ENCODE measurements at regions not wholly inside any gene's neighbourhood (a gene's known extent, or its start where the extent isn't known, plus 50 kb on each side); places are given as distances from the start of the nearest gene placed in this dataset.
"Not testable (repeated sequence)": the region's sequence is repeated elsewhere in the genome, so short reads cannot be mapped to it uniquely, and the experiment has no call there.

DNA sequence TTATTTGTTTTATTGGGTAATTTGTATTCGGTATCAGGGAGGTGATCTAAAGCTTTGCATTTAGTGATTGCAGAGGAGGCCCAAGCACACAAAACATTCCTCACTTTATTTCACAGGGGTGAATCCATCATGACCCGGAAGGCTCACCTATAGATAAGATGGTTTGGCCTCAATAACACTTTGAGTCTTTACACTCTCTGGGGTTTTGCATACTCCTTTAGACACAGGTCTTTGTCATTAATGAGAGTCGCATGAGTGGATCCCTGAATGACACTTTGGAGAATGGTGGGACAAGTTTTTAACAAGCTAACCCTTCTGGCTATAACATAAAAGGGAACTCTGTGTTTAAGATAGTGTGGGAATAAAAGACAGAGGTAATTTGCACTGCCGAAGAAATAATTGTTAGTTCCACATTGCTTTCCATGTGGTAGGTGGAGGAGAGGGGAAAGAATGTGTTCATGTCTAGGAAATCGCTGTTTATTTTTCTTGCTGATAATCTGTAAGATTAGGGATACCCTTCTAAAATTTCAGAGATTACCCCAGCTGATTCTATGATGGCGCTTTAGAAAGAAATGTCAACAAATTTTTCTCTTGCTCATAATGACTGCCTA is 455.8 kb downstream of the TFEC start:
- in situ Hi-C loops (cut with HindIII; ENCODE audit: low sequenced_read_pairs): no loop called here

GRCh38 chr7:115572111-115572510 is 458.5 kb downstream of the TFEC start:
- in situ Hi-C loops (cut with HindIII; ENCODE audit: low sequenced_read_pairs): no loop called here

DNA sequence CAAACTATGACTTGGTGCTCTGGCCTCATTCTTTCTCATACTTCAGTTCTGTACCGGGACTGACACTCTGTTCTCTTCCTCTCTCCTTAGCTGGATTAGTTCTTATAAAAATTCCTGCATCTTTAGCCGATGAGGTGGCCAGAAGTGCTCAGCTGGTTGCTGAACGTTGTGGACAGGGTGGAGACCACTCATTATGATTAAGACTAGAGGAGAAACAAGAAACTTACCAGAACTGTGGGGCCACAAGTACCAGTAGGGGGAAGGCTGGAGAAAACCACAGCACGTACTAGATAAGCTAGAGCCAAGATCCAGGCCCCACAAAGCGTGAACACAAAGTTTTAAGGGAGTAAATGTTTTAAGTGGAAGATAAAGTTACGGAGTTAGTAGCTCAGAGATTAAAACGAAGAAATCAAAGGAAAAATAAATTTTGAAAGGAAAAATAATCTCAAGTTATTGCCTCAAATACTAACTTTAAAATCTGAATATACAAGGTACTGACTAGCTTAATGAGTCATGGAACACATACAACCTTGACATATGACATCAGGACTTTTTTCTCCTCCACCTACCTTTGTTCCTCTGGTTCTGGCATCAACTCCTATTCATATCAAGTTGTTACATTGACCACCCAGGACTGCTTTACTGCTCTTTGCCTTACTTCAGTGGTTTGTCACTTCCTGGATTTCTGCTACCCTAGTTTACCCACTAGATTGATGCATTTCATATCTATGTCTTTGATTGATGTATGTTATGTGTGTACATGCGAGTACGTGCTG is 469.0 kb downstream of the TFEC start:
- in situ Hi-C loops (cut with HindIII; ENCODE audit: low sequenced_read_pairs): no loop called here

- in situ Hi-C loops (cut with HindIII; ENCODE audit: low sequenced_read_pairs): no loop called here
Observed at GRCh38 chr7:115559877-115560276, 470.7 kb downstream of the TFEC start.

- in situ Hi-C loops (cut with HindIII; ENCODE audit: low sequenced_read_pairs): no loop called here
Observed at GRCh38 chr7:115558161-115558560, 472.4 kb downstream of the TFEC start.

GRCh38 chr7:115557296-115557695 is 473.3 kb downstream of the TFEC start:
- in situ Hi-C loops (cut with HindIII; ENCODE audit: low sequenced_read_pairs): not testable (repeated sequence)

- in situ Hi-C loops (cut with HindIII; ENCODE audit: low sequenced_read_pairs): no loop called here
Observed at GRCh38 chr7:115552766-115553165, 477.8 kb downstream of the TFEC start.

DNA sequence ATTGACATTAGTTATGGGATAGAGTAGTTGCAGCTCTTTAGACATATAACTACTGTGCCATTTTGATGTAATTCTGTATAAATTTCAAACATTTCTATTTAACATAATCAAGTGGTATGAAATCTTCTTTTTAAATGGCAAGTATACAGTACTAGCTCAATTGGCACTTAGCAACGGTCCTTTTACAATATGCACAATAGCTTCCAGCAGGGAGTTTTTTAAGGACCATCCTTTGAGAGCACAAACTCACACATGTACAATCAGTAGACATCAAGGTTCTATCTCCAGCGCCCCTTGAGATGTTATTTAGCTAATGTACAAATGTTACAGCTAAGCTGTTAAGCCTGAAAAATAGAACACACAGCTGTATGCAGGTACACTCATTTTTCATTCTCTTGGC is 480.7 kb downstream of the TFEC start:
- in situ Hi-C loops (cut with HindIII; ENCODE audit: low sequenced_read_pairs): no loop called here

DNA sequence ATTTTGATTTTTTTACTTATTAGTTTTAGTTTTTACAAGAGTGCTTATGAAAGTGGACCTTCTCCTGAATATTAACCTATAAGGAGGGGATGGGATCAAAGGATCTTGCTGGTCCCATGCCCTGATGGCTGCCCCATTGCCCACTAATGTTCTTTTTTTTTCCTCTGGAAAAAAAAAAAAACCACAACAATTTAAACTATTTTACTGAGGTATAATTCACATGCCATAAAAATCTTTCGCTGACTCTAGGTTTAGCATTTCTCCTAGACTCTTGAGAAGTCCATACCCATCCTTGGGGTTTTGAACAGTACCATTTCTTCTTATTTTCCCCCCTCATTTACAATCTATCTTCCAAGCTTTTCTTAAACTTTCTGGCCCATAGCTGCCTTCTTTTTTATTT is 481.8 kb downstream of the TFEC start:
- in situ Hi-C loops (cut with HindIII; ENCODE audit: low sequenced_read_pairs): no loop called here

GRCh38 chr7:115546790-115547189 is 483.8 kb downstream of the TFEC start:
- in situ Hi-C loops (cut with HindIII; ENCODE audit: low sequenced_read_pairs): no loop called here

DNA sequence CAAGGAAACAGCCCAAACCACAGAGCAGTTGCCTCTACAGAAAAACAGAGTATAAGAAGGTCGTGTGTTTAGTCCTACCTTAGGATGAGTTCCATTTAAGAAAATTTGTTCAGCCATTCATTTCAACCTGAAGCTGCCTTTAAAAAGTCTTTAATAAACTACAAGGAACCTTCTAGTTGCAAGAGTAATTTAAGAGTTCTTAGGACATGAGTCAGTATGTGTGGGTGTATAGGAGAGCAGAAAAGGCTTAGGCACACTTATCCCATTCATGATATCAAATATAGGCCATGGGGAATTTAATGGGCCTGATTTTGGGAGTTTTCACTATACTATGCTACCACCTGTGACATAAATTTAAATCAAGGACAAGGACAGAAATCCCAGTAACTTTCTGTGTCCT is 496.8 kb downstream of the TFEC start:
- in situ Hi-C loops (cut with HindIII; ENCODE audit: low sequenced_read_pairs): no loop called here

DNA sequence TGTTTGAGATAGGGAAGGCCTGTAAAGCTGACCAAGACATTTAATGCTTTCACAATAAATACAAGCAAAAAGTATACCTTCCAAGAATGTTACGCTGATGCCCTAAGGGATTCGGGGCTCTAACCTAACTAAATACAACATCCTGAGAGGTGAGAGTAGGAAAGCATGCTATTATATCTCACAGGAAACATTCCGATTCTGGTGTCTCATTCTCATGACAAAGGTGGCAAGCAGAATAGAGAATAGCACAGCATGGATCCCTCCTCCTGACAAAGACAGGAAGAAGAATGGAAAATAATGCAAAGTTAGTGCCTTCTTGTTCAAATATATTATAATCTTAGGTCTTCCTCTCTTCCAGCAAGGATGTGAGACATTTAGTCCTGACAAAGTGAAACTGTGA is 504.3 kb downstream of the TFEC start:
- in situ Hi-C loops (cut with HindIII; ENCODE audit: low sequenced_read_pairs): no loop called here

DNA sequence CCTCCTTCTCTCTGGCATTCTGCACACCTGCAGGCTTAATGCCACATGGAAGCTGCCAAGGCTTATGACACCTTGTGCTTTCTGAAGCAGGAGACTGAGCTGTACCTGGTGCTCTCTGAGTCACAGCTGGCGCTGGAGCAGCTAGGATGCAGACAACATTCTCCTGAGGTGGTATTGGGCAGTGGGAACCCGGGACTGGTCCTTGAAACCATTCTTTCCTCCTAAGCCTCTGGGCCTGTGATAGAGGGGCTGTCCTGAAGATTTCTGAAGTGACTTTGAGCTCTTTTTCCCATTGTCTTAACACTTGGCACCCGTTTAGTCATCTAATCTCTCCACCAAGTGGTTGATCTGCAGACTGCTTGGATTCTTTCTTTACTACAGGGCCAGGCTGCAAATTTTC is 508.4 kb downstream of the TFEC start:
- in situ Hi-C loops (cut with HindIII; ENCODE audit: low sequenced_read_pairs): no loop called here

GRCh38 chr7:115516341-115516740 is 514.2 kb downstream of the TFEC start:
- in situ Hi-C loops (cut with HindIII; ENCODE audit: low sequenced_read_pairs): no loop called here

- in situ Hi-C loops (cut with HindIII; ENCODE audit: low sequenced_read_pairs): no loop called here
Observed at GRCh38 chr7:115511330-115511729, 519.2 kb downstream of the TFEC start.

GRCh38 chr7:115505136-115505535 is 525.4 kb downstream of the TFEC start:
- in situ Hi-C loops (cut with HindIII; ENCODE audit: low sequenced_read_pairs): no loop called here

- in situ Hi-C loops (cut with HindIII; ENCODE audit: low sequenced_read_pairs): no loop called here
Observed at GRCh38 chr7:115499956-115500355, 530.6 kb downstream of the TFEC start.

DNA sequence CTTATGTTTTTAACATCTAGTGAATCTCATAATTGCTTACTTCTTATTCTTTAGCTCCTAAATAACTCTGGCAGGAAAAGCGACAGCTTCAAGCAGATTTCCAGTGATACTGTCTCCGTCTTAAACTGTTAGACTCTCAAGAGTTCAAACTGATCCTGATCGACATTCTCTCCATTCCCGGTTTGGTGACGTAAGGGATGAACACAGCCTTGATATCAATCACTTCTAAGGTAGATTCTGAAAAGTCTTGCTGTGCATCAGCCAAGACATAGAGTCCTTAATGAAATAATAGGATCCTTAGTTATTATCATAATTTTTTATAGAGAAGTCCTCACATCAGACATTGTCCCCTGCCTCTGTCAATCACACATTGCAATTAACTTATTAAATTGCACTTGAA is 534.6 kb downstream of the TFEC start:
- in situ Hi-C loops (cut with HindIII; ENCODE audit: low sequenced_read_pairs): no loop called here

GRCh38 chr7:115494529-115495147 is 535.9 kb downstream of the TFEC start:
- in situ Hi-C loops (cut with HindIII; ENCODE audit: low sequenced_read_pairs): no loop called here

DNA sequence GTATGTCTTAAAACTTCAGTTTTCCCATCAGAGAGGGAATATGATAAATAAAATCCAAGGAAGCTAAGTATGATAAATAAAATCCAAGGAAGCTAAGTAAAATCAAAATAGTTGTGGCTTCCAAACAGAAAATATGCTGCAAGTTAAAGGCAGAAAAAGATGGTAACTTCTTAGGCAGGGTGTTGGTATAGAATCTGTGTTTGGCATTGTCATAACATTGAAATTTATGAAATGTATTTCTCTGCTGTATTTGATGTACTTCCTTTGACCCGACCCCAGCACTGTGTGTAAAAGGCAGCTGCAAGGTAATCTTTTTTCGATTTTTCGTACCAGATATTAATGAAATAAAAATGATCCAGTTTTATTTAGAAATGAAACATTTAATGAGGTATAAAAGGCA is 537.2 kb downstream of the TFEC start:
- in situ Hi-C loops (cut with HindIII; ENCODE audit: low sequenced_read_pairs): no loop called here

- in situ Hi-C loops (cut with HindIII; ENCODE audit: low sequenced_read_pairs): no loop called here
Observed at GRCh38 chr7:115491744-115492380, 538.7 kb downstream of the TFEC start.

- in situ Hi-C loops (cut with HindIII; ENCODE audit: low sequenced_read_pairs): no loop called here
Observed at GRCh38 chr7:115479448-115479847, 551.1 kb downstream of the TFEC start.
